A549 (cell line): ENCODE measurements at regions not wholly inside any gene's neighbourhood (a gene's known extent, or its start where the extent isn't known, plus 50 kb on each side); places are given as distances from the start of the nearest gene placed in this dataset.

Experiments
- CBX8 ChIP-seq: fragments of 200-600 bp; sonication (generic); IDR thresholded peaks from 2 replicates; pipeline ENCODE4 v1.6.1; 2016
- CEBPB ChIP-seq, 2 experiments: fragments of >200 bp in 1 of 2; sonication (Bioruptor Twin) in 1 of 2; formaldehyde crosslinking in 1 of 2; IDR thresholded peaks; 2 replicates each; pipeline ENCODE4 v1.6.1; 2012 to 2016
- CHD2 ChIP-seq: fragments of 150-350 bp; IDR thresholded peaks from 2 replicates; pipeline ENCODE4 v1.6.1; 2014; ENCODE audit warnings: low read length; ENCODE audit not compliant: partially characterized antibody
- CTCF ChIP-seq: fragments of >200 bp; sonication (Bioruptor Twin); formaldehyde crosslinking; IDR thresholded peaks from 3 replicates; pipeline ENCODE4 v1.5.1; 2016
- EHMT2 ChIP-seq: fragments of 200-600 bp; sonication (generic); IDR thresholded peaks from 2 replicates; pipeline ENCODE4 v1.6.1; 2016; ENCODE audit warnings: antibody characterized with exemption, low read depth, mild to moderate bottlenecking, moderate library complexity
- JUN ChIP-seq, 2 experiments: fragments of >200 bp; sonication (Bioruptor Twin); formaldehyde crosslinking; IDR thresholded peaks; 2 replicates in 1 of 2; 3 replicates in 1 of 2; pipeline ENCODE4 v1.6.1; 2016 to 2017
- POLR2A ChIP-seq: IDR thresholded peaks from 2 replicates; pipeline ENCODE4 v1.6.1; 2012; ENCODE audit warnings: mild to moderate bottlenecking, low read length
- RCOR1 ChIP-seq: fragments of 150-350 bp; IDR thresholded peaks from 2 replicates; pipeline ENCODE4 v1.6.1; 2014; ENCODE audit warnings: antibody characterized with exemption, low read length, low read depth
- SMC3 ChIP-seq: fragments of >200 bp; sonication (Bioruptor Twin); formaldehyde crosslinking; IDR thresholded peaks from 3 replicates; pipeline ENCODE4 v1.6.1; 2018; ENCODE audit warnings: inconsistent platforms
- TP53 ChIP-seq: fragments of 250-450 bp; sonication (Bioruptor Pico); IDR thresholded peaks from 2 replicates; pipeline ENCODE4 v1.5.0; 2021; ENCODE audit warnings: mild to moderate bottlenecking, moderate library complexity

- TF ChIP-seq CTCF (no peak), RCOR1 (no peak), EHMT2 (no peak), POLR2A (no peak), SMC3 (no peak), CBX8 (no peak), CHD2 (no peak), JUN (IDR thresholded peaks at IDR 0.05) (no peak), TP53 (no peak), CEBPB (IDR thresholded peaks at IDR 0.05) (no peak)
Observed at GRCh38 chr2:228699888-228700287, 518.4 kb upstream of the SPHKAP start.
